ENCODE measurements at regions not wholly inside any gene's neighbourhood (a gene's known extent, or its start where the extent isn't known, plus 50 kb on each side); places are given as distances from the start of the nearest gene placed in this dataset.

GRCh38 chr1:60952612-60953111, 129.7 kb upstream of the NFIA start:
- H3K36me3 ChIP-seq (ENCODE audit: control insufficient read depth, insufficient read depth, low read length), result no peaks in the 10 kb centered on the region
- no peak for TF ChIP-seq CTCF (conservative IDR thresholded peaks at IDR 0.05)
- H3K9ac ChIP-seq (ENCODE audit: extremely low read depth, low read length, poor library complexity, severe bottlenecking), result no peak overlapping the region
- peaks cover 12% of the 10 kb centered on the region for H3K9me3 Mint-ChIP-seq
- H3K27me3 ChIP-seq (ENCODE audit: control insufficient read depth, insufficient read depth, low read length, poor library complexity, severe bottlenecking), result no peaks in the 10 kb centered on the region
- 94 to 96% methylated on average over 9 to 10 of the region's 10 CpGs for WGBS, 2 experiments (ENCODE audit: insufficient coverage in 1 of 2, insufficient read length in 1 of 2)
- no peak overlapping the region for H3K4me3 Mint-ChIP-seq
- H3K4me1 ChIP-seq (ENCODE audit: control insufficient read depth, insufficient read depth, low read length), result no peaks in the 10 kb centered on the region
- H3K27ac Mint-ChIP-seq, result no peak overlapping the region
- H3K4me3 ChIP-seq (ENCODE audit: low read length), result no peak overlapping the region
- no peaks in the 10 kb centered on the region for H3K36me3 Mint-ChIP-seq (ENCODE audit: low read depth)
- peaks cover 5% of the 10 kb centered on the region for H3K4me1 Mint-ChIP-seq
- no peak overlapping the region for H3K27ac ChIP-seq (ENCODE audit: low read depth, low read length)
- H3K9me3 ChIP-seq (ENCODE audit: control insufficient read depth, low read length), result peaks cover 10% of the 10 kb centered on the region
- peaks cover 1% of the 10 kb centered on the region for H3K27me3 Mint-ChIP-seq (ENCODE audit: insufficient read depth)
- no peak for DNase-seq

- H3K27me3 Mint-ChIP-seq (ENCODE audit: insufficient read depth), result peaks cover 1% of the 10 kb centered on the region
- H3K36me3 ChIP-seq (ENCODE audit: control insufficient read depth, insufficient read depth, low read length), result no peaks in the 10 kb centered on the region
- H3K4me3 Mint-ChIP-seq, result no peak overlapping the region
- H3K4me3 ChIP-seq (ENCODE audit: low read length), result no peak overlapping the region
- H3K27ac ChIP-seq (ENCODE audit: low read depth, low read length), result no peak overlapping the region
- H3K4me1 ChIP-seq (ENCODE audit: control insufficient read depth, insufficient read depth, low read length), result no peaks in the 10 kb centered on the region
- WGBS, 2 experiments (ENCODE audit: insufficient coverage in 1 of 2, insufficient read length in 1 of 2), result 81 to 85% methylated on average over 4 to 9 of the region's 9 CpGs
- H3K36me3 Mint-ChIP-seq (ENCODE audit: low read depth), result no peaks in the 10 kb centered on the region
- H3K4me1 Mint-ChIP-seq, result peaks cover 5% of the 10 kb centered on the region
- DNase-seq, result no peak
- H3K9me3 Mint-ChIP-seq, result peaks cover 9% of the 10 kb centered on the region
- no peak overlapping the region for H3K27ac Mint-ChIP-seq
- H3K9me3 ChIP-seq (ENCODE audit: control insufficient read depth, low read length), result peaks cover 9% of the 10 kb centered on the region
- H3K27me3 ChIP-seq (ENCODE audit: control insufficient read depth, insufficient read depth, low read length, poor library complexity, severe bottlenecking), result no peaks in the 10 kb centered on the region
- no peak overlapping the region for H3K9ac ChIP-seq (ENCODE audit: extremely low read depth, low read length, poor library complexity, severe bottlenecking)
- TF ChIP-seq CTCF (conservative IDR thresholded peaks at IDR 0.05), result no peak
Measured at GRCh38 chr1:60950224-60951063, 131.9 kb upstream of the NFIA start.

GRCh38 chr1:60949826-60950197, 132.5 kb upstream of the NFIA start:
- Mint-ChIP-seq H3K9me3 (peaks cover 4% of the 10 kb centered on the region), H3K36me3 (ENCODE audit: low read depth) (no peaks in the 10 kb centered on the region), H3K4me1 (peaks cover 5% of the 10 kb centered on the region), H3K27ac (no peak overlapping the region), H3K27me3 (ENCODE audit: insufficient read depth) (peaks cover 1% of the 10 kb centered on the region), H3K4me3 (no peak overlapping the region)
- Histone ChIP-seq H3K4me3 (ENCODE audit: low read length) (no peak overlapping the region), H3K27ac (ENCODE audit: low read depth, low read length) (no peak overlapping the region), H3K4me1 (ENCODE audit: control insufficient read depth, insufficient read depth, low read length) (no peaks in the 10 kb centered on the region), H3K9ac (ENCODE audit: extremely low read depth, low read length, poor library complexity, severe bottlenecking) (no peak overlapping the region), H3K36me3 (ENCODE audit: control insufficient read depth, insufficient read depth, low read length) (no peaks in the 10 kb centered on the region), H3K27me3 (ENCODE audit: control insufficient read depth, insufficient read depth, low read length, poor library complexity, severe bottlenecking) (no peaks in the 10 kb centered on the region), H3K9me3 (ENCODE audit: control insufficient read depth, low read length) (peaks cover 2% of the 10 kb centered on the region)
- DNase-seq, result no peak
- 90 to 100% methylated on average over 1 to 3 of the region's 3 CpGs for WGBS, 2 experiments (ENCODE audit: insufficient coverage in 1 of 2, insufficient read length in 1 of 2)
- no peak for TF ChIP-seq CTCF (conservative IDR thresholded peaks at IDR 0.05)
